OCI-LY7 (cell line): ENCODE measurements at regions not wholly inside any gene's neighbourhood (a gene's known extent, or its start where the extent isn't known, plus 50 kb on each side); places are given as distances from the start of the nearest gene placed in this dataset.
"Not testable (repeated sequence)": the region's sequence is repeated elsewhere in the genome, so short reads cannot be mapped to it uniquely, and the experiment has no call there.

ENCODE experiments used
- BruUV-seq: library from RNA; stranded (reverse); fragments of 400-500 nt; replicated peaks from 2 replicates; lab custom pipeline; 2021; lab: Mats Ljungman, UMichigan
- CTCF ChIA-PET: fragments of 300-600 bp; sonication (Branson Sonifier 250); formaldehyde crosslinking; loops from one replicate; lab custom pipeline; 2022; ENCODE audit warnings: antibody characterized with exemption; ENCODE audit not compliant: unreplicated experiment; lab: Charles Lee
- POLR2A ChIA-PET: fragments of 300-600 bp; sonication (Branson Sonifier 250); formaldehyde crosslinking; loops from one replicate; lab custom pipeline; 2022; ENCODE audit warnings: antibody characterized with exemption; lab: Charles Lee
- DNase-seq: peaks from one replicate; pipeline ENCODE4 v3.0.0-alpha.2; 2015; ENCODE audit warnings: low spot score
- H2AFZ ChIP-seq: fragments of 200-600 bp; sonication (generic), shearing (Covaris generic); 2 replicates; pipeline ENCODE4 v1.6.1; 2014; ENCODE audit warnings: mild to moderate bottlenecking, antibody characterized with exemption, low read length, moderate library complexity
- H3K27ac ChIP-seq: fragments of 200-600 bp; sonication (generic); 2 replicates; pipeline ENCODE4 v1.5.1; 2014; ENCODE audit warnings: mixed run types, low read depth, mild to moderate bottlenecking, moderate library complexity, low read length, inconsistent platforms; ENCODE audit not compliant: poor library complexity, severe bottlenecking
- H3K36me3 ChIP-seq: fragments of 200-600 bp; sonication (generic); 2 replicates; pipeline ENCODE4 v1.6.1; 2014; ENCODE audit warnings: mild to moderate bottlenecking, antibody characterized with exemption, low read length, moderate library complexity, mixed read lengths; ENCODE audit not compliant: insufficient read depth
- H3K4me1 ChIP-seq: fragments of 200-600 bp; sonication (generic); 2 replicates; pipeline ENCODE4 v1.5.1; 2014; ENCODE audit warnings: mild to moderate bottlenecking, low read length; ENCODE audit not compliant: insufficient read depth, poor library complexity, severe bottlenecking
- H3K4me2 ChIP-seq: fragments of 200-600 bp; sonication (generic); 2 replicates; pipeline ENCODE4 v1.6.1; 2014; ENCODE audit warnings: mild to moderate bottlenecking, low read length
- H3K4me3 ChIP-seq: fragments of 200-600 bp; sonication (generic); 2 replicates; pipeline ENCODE4 v1.5.1; 2014; ENCODE audit warnings: mild to moderate bottlenecking, low read depth, low read length; ENCODE audit not compliant: poor library complexity, severe bottlenecking
- H3K79me2 ChIP-seq: fragments of 200-600 bp; sonication (generic); 2 replicates; pipeline ENCODE4 v1.6.1; 2016; ENCODE audit warnings: low read depth, mild to moderate bottlenecking, low read length, moderate library complexity, mixed read lengths; ENCODE audit not compliant: insufficient read depth
- H3K9me2 ChIP-seq: fragments of 200-600 bp; sonication (generic); 2 replicates; pipeline ENCODE4 v1.6.1; 2016; ENCODE audit warnings: mild to moderate bottlenecking, low read length, mixed read lengths; ENCODE audit not compliant: insufficient read depth
- H3K9me3 ChIP-seq: fragments of 200-600 bp; sonication (generic); 2 replicates; pipeline ENCODE4 v1.6.1; 2014; ENCODE audit warnings: mild to moderate bottlenecking, mixed run types, low read length, mixed read lengths
- H4K20me1 ChIP-seq: fragments of 200-600 bp; sonication (generic); 2 replicates; pipeline ENCODE4 v1.6.1; 2014; ENCODE audit warnings: mild to moderate bottlenecking, antibody characterized with exemption, low read length, moderate library complexity, mixed read lengths; ENCODE audit not compliant: insufficient read depth
- EZH2phosphoT487 ChIP-seq: fragments of 200-600 bp; sonication (generic); IDR thresholded peaks from 2 replicates; pipeline ENCODE4 v1.6.1; 2018; ENCODE audit warnings: low read depth, borderline replicate concordance, mild to moderate bottlenecking, mixed run types, antibody characterized with exemption, low read length, moderate library complexity, mixed read lengths
- intact Hi-C: fragments of 100-400 bp; cut with micrococcal nuclease; formaldehyde crosslinking; loops from one replicate; pipeline ENCODE4 v1.10.0; 2022; ENCODE audit not compliant: unreplicated experiment
- TF ChIP-seq, protein P1 (sequence below): fragments of 200-600 bp; sonication (generic); conservative IDR thresholded peaks from 2 replicates; pipeline ENCODE4 v1.5.1; 2014; ENCODE audit warnings: mild to moderate bottlenecking, antibody characterized with exemption, low read length, moderate library complexity, mixed read lengths

DNA sequence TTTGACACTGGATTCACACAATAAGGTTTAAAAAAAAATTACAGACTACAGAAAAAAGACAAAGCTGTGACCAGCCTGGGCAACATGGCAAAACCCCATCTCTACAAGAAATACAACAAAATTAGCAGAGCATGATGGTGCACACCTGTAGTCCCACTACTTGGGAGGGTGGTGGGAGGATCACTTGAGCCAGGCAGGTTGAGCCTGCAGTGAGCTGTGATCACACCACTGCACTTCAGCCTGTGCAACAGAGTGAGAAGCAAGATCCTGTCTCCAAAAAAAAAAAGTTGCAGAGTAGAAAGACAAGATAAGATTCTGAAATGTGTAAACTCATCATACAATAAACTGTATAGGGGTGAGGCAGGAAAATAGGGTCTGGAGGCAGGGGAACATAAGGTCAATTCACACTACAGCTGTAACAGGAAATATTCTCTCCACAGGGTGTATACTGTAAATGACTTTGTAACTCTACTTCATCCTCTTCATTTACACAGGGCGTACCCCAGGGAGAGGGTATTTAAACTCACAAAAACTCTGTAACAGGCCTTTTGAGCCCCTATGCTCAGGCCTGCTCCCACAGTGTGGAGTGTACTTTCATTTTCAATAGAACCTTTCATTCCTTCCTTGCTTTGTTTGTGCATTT lies 112.6 kb upstream of the MAPK10 start:
- CTCF ChIA-PET = no interaction called here
- intact Hi-C loops = no loop called here
- no peak overlapping the region for H2AFZ ChIP-seq

DNA sequence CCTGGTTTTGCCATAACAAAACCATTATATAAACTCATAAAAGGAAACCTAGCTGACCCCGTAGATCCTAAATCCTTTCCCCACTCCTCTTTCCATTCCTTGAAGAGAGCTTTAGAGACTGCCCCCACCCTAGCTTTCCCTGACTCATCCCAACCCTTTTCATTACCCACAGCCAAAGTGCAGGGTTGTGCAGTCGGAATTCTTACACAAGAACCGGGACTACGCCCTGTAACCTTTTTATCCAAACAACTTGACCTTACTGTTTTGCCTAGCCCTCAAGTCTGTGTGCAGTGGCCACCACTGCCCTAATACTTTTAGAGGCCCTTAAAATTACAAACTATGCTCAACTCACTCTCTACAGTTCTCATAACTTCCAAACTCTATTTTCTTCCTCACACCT lies 116.0 kb upstream of the PTPN13 start:
- CTCF ChIA-PET, H3K9me2 ChIP-seq, H3K36me3 ChIP-seq, POLR2A ChIA-PET, H3K9me3 ChIP-seq, DNase-seq, intact Hi-C loops, H2AFZ ChIP-seq, H4K20me1 ChIP-seq, H3K27ac ChIP-seq, H3K4me3 ChIP-seq, H3K4me1 ChIP-seq, H3K79me2 ChIP-seq, H3K4me2 ChIP-seq, BruUV-seq: not testable (repeated sequence)

More for the DNA sequence above, 112.6 kb upstream of the MAPK10 start:
- H3K9me2 ChIP-seq = no peaks in the 10 kb centered on the region
- DNase-seq = no peak
- POLR2A ChIA-PET = interaction anchor here (0.9 kb wide), 1 partner anchor 346 kb away, joined by 3 read pairs; no protein-coding TSS in a partner anchor
- H3K4me3 ChIP-seq = no peak overlapping the region
- H3K4me1 ChIP-seq = no peaks in the 10 kb centered on the region
- TF ChIP-seq, protein P1, sequence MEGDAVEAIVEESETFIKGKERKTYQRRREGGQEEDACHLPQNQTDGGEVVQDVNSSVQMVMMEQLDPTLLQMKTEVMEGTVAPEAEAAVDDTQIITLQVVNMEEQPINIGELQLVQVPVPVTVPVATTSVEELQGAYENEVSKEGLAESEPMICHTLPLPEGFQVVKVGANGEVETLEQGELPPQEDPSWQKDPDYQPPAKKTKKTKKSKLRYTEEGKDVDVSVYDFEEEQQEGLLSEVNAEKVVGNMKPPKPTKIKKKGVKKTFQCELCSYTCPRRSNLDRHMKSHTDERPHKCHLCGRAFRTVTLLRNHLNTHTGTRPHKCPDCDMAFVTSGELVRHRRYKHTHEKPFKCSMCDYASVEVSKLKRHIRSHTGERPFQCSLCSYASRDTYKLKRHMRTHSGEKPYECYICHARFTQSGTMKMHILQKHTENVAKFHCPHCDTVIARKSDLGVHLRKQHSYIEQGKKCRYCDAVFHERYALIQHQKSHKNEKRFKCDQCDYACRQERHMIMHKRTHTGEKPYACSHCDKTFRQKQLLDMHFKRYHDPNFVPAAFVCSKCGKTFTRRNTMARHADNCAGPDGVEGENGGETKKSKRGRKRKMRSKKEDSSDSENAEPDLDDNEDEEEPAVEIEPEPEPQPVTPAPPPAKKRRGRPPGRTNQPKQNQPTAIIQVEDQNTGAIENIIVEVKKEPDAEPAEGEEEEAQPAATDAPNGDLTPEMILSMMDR = no peak
- TF ChIP-seq EZH2phosphoT487 = no peak
- H3K79me2 ChIP-seq = no peaks in the 10 kb centered on the region
- no peaks in the 10 kb centered on the region for H4K20me1 ChIP-seq
- no peaks in the 10 kb centered on the region for H3K9me3 ChIP-seq
- no peaks in the 10 kb centered on the region for H3K36me3 ChIP-seq
- H3K4me2 ChIP-seq = no peak overlapping the region
- no peak overlapping the region for H3K27ac ChIP-seq
- BruUV-seq = no TSS peak

DNA sequence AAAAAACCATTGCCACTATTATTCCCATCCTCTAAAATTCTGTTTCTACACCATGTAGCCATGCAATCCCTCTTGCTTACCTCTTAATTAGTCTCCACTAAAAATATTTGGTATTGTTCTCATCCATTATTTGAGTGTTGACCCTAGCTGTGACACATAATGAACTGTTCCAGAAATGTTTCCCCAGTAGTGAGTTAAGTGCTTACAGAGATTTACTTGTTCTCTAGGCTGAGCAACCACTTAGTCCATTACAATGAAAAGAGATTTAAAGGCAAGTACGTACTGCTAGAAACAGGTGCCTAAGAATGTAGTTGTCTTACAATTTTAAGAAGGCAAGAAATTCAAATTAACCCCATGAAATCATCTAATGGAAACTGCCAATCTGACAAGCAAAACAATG lies 112.7 kb upstream of the PTPN13 start:
- ChIA-PET POLR2A (interaction anchor here (0.7 to 1.1 kb wide), 2 partner anchors 17 to 253 kb away, joined by 3 to 4 read pairs; no protein-coding TSS in a partner anchor), CTCF (no interaction called here)
- intact Hi-C loops = no loop called here
- no peak for TF ChIP-seq EZH2phosphoT487
- TF ChIP-seq, protein P1 = no peak
- no TSS peak for BruUV-seq
- no peak overlapping the region for H3K4me2 ChIP-seq
- H3K4me1 ChIP-seq = no peaks in the 10 kb centered on the region
- no peak overlapping the region for H2AFZ ChIP-seq
- no peaks in the 10 kb centered on the region for H3K9me2 ChIP-seq
- H4K20me1 ChIP-seq = no peaks in the 10 kb centered on the region
- no peaks in the 10 kb centered on the region for H3K36me3 ChIP-seq
- H3K9me3 ChIP-seq = no peaks in the 10 kb centered on the region
- H3K4me3 ChIP-seq = no peak overlapping the region
- H3K79me2 ChIP-seq = no peaks in the 10 kb centered on the region
- DNase-seq = no peak
- no peak overlapping the region for H3K27ac ChIP-seq
